ENCODE measurements at regions not wholly inside any gene's neighbourhood (a gene's known extent, or its start where the extent isn't known, plus 50 kb on each side); places are given as distances from the start of the nearest gene placed in this dataset.

- 88 to 91% methylated on average over 1 of the region's 1 CpG for WGBS, 2 donors
- intact Hi-C loops (cut with DNase I): no loop called here
- Histone ChIP-seq H3K27me3 (no peaks in the 10 kb centered on the region), H3K27ac (no peak overlapping the region), H3K4me3 (replicated peaks in 1 of 3) (no peak overlapping the region), H3K4me1 (no peaks in the 10 kb centered on the region), H3K36me3 (no peaks in the 10 kb centered on the region), H3K9me3 (no peaks in the 10 kb centered on the region)
- DNase-seq: no peak
- TF ChIP-seq CTCF (IDR thresholded peaks at IDR 0.05): no peak
- TF ChIP-seq POLR2A (IDR thresholded peaks at IDR 0.05): no peak
These were observed 1569.4 kb downstream of the PCDH9 start for GRCh38 chr13:65660731-65661130.

GRCh38 chr13:65656740-65657329 lies 1573.3 kb downstream of the PCDH9 start:
- H3K27me3 ChIP-seq: no peaks in the 10 kb centered on the region
- no peak overlapping the region for H3K27ac ChIP-seq
- 52 to 62% methylated on average over 1 of the region's 1 CpG for WGBS, 2 donors
- H3K9me3 ChIP-seq: no peaks in the 10 kb centered on the region
- H3K4me1 ChIP-seq: no peaks in the 10 kb centered on the region
- intact Hi-C loops (cut with DNase I): no loop called here
- no peak for DNase-seq
- H3K36me3 ChIP-seq: no peaks in the 10 kb centered on the region
- H3K4me3 ChIP-seq (replicated peaks in 1 of 3): no peak overlapping the region
- TF ChIP-seq POLR2A (IDR thresholded peaks at IDR 0.05): no peak
- peak in 2 of 6 experiments; percentile 5 to 46 for TF ChIP-seq CTCF (IDR thresholded peaks at IDR 0.05)

GRCh38 chr13:65653613-65654012 lies 1576.5 kb downstream of the PCDH9 start:
- WGBS, 2 donors: 61 to 73% methylated on average over 2 of the region's 2 CpGs
- Histone ChIP-seq H3K36me3 (no peaks in the 10 kb centered on the region), H3K27me3 (no peaks in the 10 kb centered on the region), H3K9me3 (no peaks in the 10 kb centered on the region), H3K27ac (no peak overlapping the region), H3K4me1 (no peaks in the 10 kb centered on the region), H3K4me3 (replicated peaks in 1 of 3) (no peak overlapping the region)
- DNase-seq: no peak
- intact Hi-C loops (cut with DNase I): no loop called here
- no peak for TF ChIP-seq POLR2A (IDR thresholded peaks at IDR 0.05)
- no peak for TF ChIP-seq CTCF (IDR thresholded peaks at IDR 0.05)

GRCh38 chr13:65650321-65650720 lies 1579.8 kb downstream of the PCDH9 start:
- H3K27me3 ChIP-seq: no peaks in the 10 kb centered on the region
- 73 to 77% methylated on average over 5 of the region's 5 CpGs for WGBS, 2 donors
- no peaks in the 10 kb centered on the region for H3K36me3 ChIP-seq
- no peak overlapping the region for H3K27ac ChIP-seq
- H3K9me3 ChIP-seq: no peaks in the 10 kb centered on the region
- no peaks in the 10 kb centered on the region for H3K4me1 ChIP-seq
- no peak overlapping the region for H3K4me3 ChIP-seq (replicated peaks in 1 of 3)
- TF ChIP-seq POLR2A (IDR thresholded peaks at IDR 0.05): no peak
- no peak for TF ChIP-seq CTCF (IDR thresholded peaks at IDR 0.05)
- DNase-seq: no peak
- intact Hi-C loops (cut with DNase I): no loop called here

GRCh38 chr13:65642996-65643395 lies 1587.1 kb downstream of the PCDH9 start:
- DNase-seq: no peak
- intact Hi-C loops (cut with DNase I): no loop called here
- Histone ChIP-seq H3K27ac (no peak overlapping the region), H3K9me3 (no peaks in the 10 kb centered on the region), H3K4me1 (no peaks in the 10 kb centered on the region), H3K27me3 (no peaks in the 10 kb centered on the region), H3K4me3 (replicated peaks in 1 of 3) (no peak overlapping the region), H3K36me3 (no peaks in the 10 kb centered on the region)
- WGBS, 2 donors: 75 to 82% methylated on average over 4 of the region's 4 CpGs
- TF ChIP-seq CTCF (IDR thresholded peaks at IDR 0.05): no peak
- no peak for TF ChIP-seq POLR2A (IDR thresholded peaks at IDR 0.05)
